GM12878 (cell line): ENCODE measurements at regions not wholly inside any gene's neighbourhood (a gene's known extent, or its start where the extent isn't known, plus 50 kb on each side); places are given as distances from the start of the nearest gene placed in this dataset.

Source experiments
- ATF3 ChIP-seq: IDR thresholded peaks from 2 replicates; pipeline ENCODE4 v1.6.1; 2011; ENCODE audit warnings: low read depth, mild to moderate bottlenecking, low read length, moderate library complexity, borderline replicate concordance; ENCODE audit errors: extremely low read depth
- CEBPB ChIP-seq, 2 experiments: fragments of 150-350 bp in 1 of 2; IDR thresholded peaks; 2 replicates each; pipeline ENCODE4 v1.6.1; 2012 to 2014; ENCODE audit warnings: low read depth in 2 of 2, low read length in 2 of 2, borderline replicate concordance in 1 of 2, inconsistent platforms in 1 of 2
- CTCF ChIP-seq, 3 experiments: IDR thresholded peaks in 2 of 3; conservative IDR thresholded peaks in 1 of 3; 2 replicates each; pipeline ENCODE4 v1.5.1; 2011; ENCODE audit warnings: low read depth in 3 of 3, low read length in 3 of 3, mild to moderate bottlenecking in 3 of 3, control low read depth in 2 of 3, moderate library complexity in 2 of 3, inconsistent platforms in 1 of 3, mixed read lengths in 1 of 3; ENCODE audit not compliant: control insufficient read depth in 2 of 3, insufficient read depth in 1 of 3; ENCODE audit errors: extremely low read depth in 1 of 3
- HDAC2 ChIP-seq: fragments of 200-600 bp; sonication (generic); IDR thresholded peaks from 2 replicates; pipeline ENCODE4 v1.6.1; 2017
- MEF2A ChIP-seq: IDR thresholded peaks from 2 replicates; pipeline ENCODE4 v1.6.1; 2011; ENCODE audit warnings: low read depth, mild to moderate bottlenecking, low read length, moderate library complexity; ENCODE audit not compliant: insufficient read depth
- RB1 ChIP-seq: fragments of 450-650 bp; formaldehyde crosslinking; IDR thresholded peaks from 2 replicates; pipeline ENCODE4 v1.6.1; 2017; ENCODE audit warnings: mild to moderate bottlenecking, borderline replicate concordance
- RFX5 ChIP-seq: IDR thresholded peaks from 2 replicates; pipeline ENCODE4 v1.6.1; 2011; ENCODE audit warnings: low read depth, low read length, improper control_type of control experiment
- YY1 ChIP-seq: IDR thresholded peaks from 2 replicates; pipeline ENCODE4 v1.6.1; 2011; ENCODE audit warnings: low read depth, mild to moderate bottlenecking, low read length

- TF ChIP-seq RB1 (no peak), MEF2A (no peak), HDAC2 (no peak), YY1 (no peak), CTCF (IDR thresholded peaks at IDR 0.05 in 2 of 3, conservative IDR thresholded peaks at IDR 0.05 in 1 of 3; ENCODE audit: control insufficient read depth in 2 of 3, extremely low read depth in 1 of 3, insufficient read depth in 1 of 3, low read depth in 3 of 3, low read length in 3 of 3) (no peak), ATF3 (no peak), CEBPB (IDR thresholded peaks at IDR 0.05; ENCODE audit: borderline replicate concordance in 1 of 2, low read depth in 2 of 2, low read length in 2 of 2) (no peak), RFX5 (no peak)
Measured at GRCh38 chr2:185142677-185143076, 544.3 kb downstream of the ZNF804A start.
